ENCODE measurements at regions not wholly inside any gene's neighbourhood (a gene's known extent, or its start where the extent isn't known, plus 50 kb on each side); places are given as distances from the start of the nearest gene placed in this dataset.

DNA sequence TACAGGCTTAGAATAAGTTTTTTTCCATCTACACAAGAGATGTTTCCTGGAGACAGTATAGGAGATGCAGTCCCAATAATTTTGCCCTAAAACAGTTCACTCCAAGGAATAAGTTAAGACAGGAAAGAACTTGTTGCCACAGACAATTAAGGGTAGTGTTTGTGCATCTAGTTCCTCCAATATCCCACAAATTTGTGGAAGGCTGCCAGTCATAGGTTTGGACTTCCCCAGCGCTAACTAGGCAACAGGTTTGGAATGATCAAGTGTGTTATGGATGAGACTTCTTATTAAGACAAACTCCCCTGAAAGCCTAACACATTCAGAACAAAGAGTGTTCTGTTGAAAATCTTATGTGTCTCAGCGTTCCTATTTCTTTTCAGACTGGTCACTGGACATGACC is 611.0 kb downstream of the CCER1 start:
- TF ChIP-seq, protein P1, sequence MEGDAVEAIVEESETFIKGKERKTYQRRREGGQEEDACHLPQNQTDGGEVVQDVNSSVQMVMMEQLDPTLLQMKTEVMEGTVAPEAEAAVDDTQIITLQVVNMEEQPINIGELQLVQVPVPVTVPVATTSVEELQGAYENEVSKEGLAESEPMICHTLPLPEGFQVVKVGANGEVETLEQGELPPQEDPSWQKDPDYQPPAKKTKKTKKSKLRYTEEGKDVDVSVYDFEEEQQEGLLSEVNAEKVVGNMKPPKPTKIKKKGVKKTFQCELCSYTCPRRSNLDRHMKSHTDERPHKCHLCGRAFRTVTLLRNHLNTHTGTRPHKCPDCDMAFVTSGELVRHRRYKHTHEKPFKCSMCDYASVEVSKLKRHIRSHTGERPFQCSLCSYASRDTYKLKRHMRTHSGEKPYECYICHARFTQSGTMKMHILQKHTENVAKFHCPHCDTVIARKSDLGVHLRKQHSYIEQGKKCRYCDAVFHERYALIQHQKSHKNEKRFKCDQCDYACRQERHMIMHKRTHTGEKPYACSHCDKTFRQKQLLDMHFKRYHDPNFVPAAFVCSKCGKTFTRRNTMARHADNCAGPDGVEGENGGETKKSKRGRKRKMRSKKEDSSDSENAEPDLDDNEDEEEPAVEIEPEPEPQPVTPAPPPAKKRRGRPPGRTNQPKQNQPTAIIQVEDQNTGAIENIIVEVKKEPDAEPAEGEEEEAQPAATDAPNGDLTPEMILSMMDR (IDR thresholded peaks at IDR 0.05) = no peak
- no peak for TF ChIP-seq POLR2A (IDR thresholded peaks at IDR 0.05)
- TF ChIP-seq EP300 (IDR thresholded peaks at IDR 0.05) = no peak
- no peak for TF ChIP-seq POLR2AphosphoS5 (IDR thresholded peaks at IDR 0.05)
- Histone ChIP-seq H3K36me3 (no peaks in the 10 kb centered on the region), H3K27me3 (no peaks in the 10 kb centered on the region), H3K4me1 (no peaks in the 10 kb centered on the region), H3K9me3 (no peaks in the 10 kb centered on the region), H3K4me3 (no peak overlapping the region), H3K27ac (no peak overlapping the region)
- no peak for ATAC-seq
- 81 to 100% methylated on average over 1 to 2 of the region's 2 CpGs for WGBS, 2 donors (ENCODE audit: low coverage in 1 of 2)

DNA sequence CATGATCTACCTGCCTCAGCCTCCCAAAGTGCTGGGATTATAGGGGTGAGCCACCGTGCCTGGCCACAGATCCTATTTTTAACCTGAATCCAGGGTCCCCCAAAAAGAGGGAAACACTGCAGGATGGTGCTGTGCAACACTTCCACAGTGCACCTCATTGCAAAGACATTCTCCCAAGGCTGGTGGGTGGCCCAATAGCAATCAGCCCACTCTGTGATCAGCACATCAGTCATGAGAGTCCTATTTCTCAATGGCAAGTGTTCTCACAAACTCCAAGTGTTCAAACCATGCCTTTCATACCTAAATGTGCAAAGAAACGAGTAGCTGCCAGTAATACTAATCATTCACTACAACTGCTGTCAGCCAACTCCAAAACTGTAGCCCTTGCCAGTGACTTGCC is 612.9 kb downstream of the CCER1 start:
- Histone ChIP-seq H3K36me3 (no peaks in the 10 kb centered on the region), H3K27ac (no peak overlapping the region), H3K9me3 (no peaks in the 10 kb centered on the region), H3K4me1 (no peaks in the 10 kb centered on the region), H3K4me3 (no peak overlapping the region), H3K27me3 (no peaks in the 10 kb centered on the region)
- TF ChIP-seq EP300 (IDR thresholded peaks at IDR 0.05) (no peak), POLR2AphosphoS5 (IDR thresholded peaks at IDR 0.05) (no peak), POLR2A (IDR thresholded peaks at IDR 0.05) (no peak)
- TF ChIP-seq, protein P1 (IDR thresholded peaks at IDR 0.05) = no peak
- WGBS, 2 donors (ENCODE audit: low coverage in 1 of 2) = 100% methylated on average over 1 of the region's 2 CpGs; no CpG with 5 or more reads in 1 of the 2 donors
- no peak for ATAC-seq

DNA sequence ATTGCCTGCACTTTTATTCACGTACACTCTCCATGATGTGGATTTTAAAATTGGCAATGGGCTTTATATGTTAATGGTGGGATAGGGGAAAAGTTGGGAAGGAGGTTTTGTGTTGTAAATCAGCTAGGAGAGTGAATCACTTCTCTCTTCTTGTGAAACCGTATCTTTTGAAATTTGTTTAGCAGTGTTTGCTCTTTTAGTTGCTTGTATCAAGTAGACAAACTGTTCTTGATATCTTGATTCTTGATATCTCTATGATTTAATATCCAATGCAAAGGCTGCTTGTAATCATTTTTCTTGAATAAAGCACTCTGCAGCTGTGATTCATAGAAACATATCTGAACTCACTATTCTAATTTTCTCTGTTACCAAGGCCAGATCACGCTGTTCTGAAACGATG is 615.1 kb downstream of the CCER1 start:
- no peaks in the 10 kb centered on the region for H3K27me3 ChIP-seq
- ATAC-seq = no peak
- no peak overlapping the region for H3K4me3 ChIP-seq
- no peaks in the 10 kb centered on the region for H3K36me3 ChIP-seq
- H3K27ac ChIP-seq = no peak overlapping the region
- no peak for TF ChIP-seq EP300 (IDR thresholded peaks at IDR 0.05)
- 84 to 90% methylated on average over 4 of the region's 4 CpGs for WGBS, 2 donors (ENCODE audit: low coverage in 1 of 2)
- H3K4me1 ChIP-seq = no peaks in the 10 kb centered on the region
- H3K9me3 ChIP-seq = no peaks in the 10 kb centered on the region

DNA sequence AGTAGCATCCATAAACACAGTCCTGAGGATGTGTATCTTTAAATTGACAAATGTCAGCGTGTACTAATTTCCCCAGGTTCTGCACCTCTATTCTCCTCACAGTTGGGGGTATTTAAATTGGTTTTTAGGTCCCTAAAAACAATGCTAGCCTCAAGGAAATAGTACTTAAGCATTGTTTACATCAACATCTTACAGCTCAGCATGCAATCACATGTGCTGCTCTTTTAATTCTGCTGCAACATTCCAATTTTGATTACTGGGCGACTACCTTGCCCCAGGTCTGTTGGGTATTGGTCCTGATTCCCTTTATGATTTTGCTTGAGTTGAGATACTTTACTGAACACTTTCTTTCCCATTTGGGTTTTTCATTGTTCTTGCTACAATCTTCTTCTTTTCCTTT is 616.6 kb downstream of the CCER1 start:
- Histone ChIP-seq H3K27me3 (no peaks in the 10 kb centered on the region), H3K36me3 (no peaks in the 10 kb centered on the region), H3K9me3 (no peaks in the 10 kb centered on the region), H3K27ac (no peak overlapping the region), H3K4me3 (no peak overlapping the region), H3K4me1 (no peaks in the 10 kb centered on the region)
- TF ChIP-seq, protein P1 (IDR thresholded peaks at IDR 0.05) = no peak
- TF ChIP-seq EP300 (IDR thresholded peaks at IDR 0.05) (no peak), POLR2A (IDR thresholded peaks at IDR 0.05) (no peak), POLR2AphosphoS5 (IDR thresholded peaks at IDR 0.05) (no peak)
- whole genome bisulfite sequencing, 2 donors (ENCODE audit: low coverage in 1 of 2) = 71 to 75% methylated on average over 2 of the region's 2 CpGs
- ATAC-seq = no peak

DNA sequence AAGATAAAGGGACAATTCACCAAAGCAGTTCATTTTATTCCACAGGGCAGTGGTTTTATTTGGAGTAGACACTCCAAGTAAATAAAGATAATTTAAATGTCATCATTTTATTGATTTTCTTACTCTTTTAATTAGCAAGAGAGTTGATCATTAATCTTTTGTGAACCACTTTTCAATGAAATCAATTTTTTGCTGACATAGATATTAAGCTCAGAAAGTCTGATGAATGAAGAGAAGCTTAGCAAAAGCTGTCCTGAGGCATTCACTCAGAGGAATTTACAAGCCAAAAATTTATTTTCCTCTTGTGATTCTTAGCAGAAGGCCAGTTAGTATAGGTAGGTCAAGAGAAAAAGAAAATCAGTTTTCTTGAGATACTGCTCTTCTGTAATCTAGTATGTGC is 618.0 kb downstream of the CCER1 start:
- Histone ChIP-seq H3K4me1 (no peaks in the 10 kb centered on the region), H3K27me3 (no peaks in the 10 kb centered on the region), H3K36me3 (no peaks in the 10 kb centered on the region), H3K9me3 (no peaks in the 10 kb centered on the region), H3K4me3 (no peak overlapping the region), H3K27ac (no peak overlapping the region)
- TF ChIP-seq POLR2A (IDR thresholded peaks at IDR 0.05) = no peak
- TF ChIP-seq, protein P1 (IDR thresholded peaks at IDR 0.05) = no peak
- TF ChIP-seq EP300 (IDR thresholded peaks at IDR 0.05) = no peak
- TF ChIP-seq POLR2AphosphoS5 (IDR thresholded peaks at IDR 0.05) = no peak
- no peak for ATAC-seq

DNA sequence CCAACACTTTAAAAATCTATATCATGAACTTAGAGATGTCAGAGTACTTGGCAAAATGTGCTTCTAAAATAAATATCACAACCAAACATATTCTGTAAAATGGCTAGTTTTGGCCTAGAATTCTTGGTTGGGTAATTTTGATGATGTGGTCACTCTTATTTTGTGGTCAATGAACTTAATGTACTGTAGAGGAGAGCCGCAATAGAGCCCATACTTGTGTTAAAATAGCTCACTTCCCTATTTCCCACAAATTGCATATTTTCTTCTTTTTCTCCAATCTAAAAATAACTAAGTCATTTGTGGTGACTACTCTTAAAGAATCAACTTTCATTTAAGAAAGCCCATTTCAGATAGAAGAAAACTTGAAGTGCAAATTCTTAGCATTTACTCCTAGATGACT is 619.4 kb downstream of the CCER1 start:
- H3K9me3 ChIP-seq = no peaks in the 10 kb centered on the region

More for the DNA sequence above, 619.4 kb downstream of the CCER1 start:
- no peaks in the 10 kb centered on the region for H3K36me3 ChIP-seq
- no peaks in the 10 kb centered on the region for H3K4me1 ChIP-seq
- no peaks in the 10 kb centered on the region for H3K27me3 ChIP-seq
- no peak for ATAC-seq
- TF ChIP-seq EP300 (IDR thresholded peaks at IDR 0.05) = no peak
- TF ChIP-seq POLR2AphosphoS5 (IDR thresholded peaks at IDR 0.05) = no peak
- TF ChIP-seq, protein P1 (IDR thresholded peaks at IDR 0.05) = no peak
- TF ChIP-seq POLR2A (IDR thresholded peaks at IDR 0.05) = no peak
- no peak overlapping the region for H3K27ac ChIP-seq
- 75 to 78% methylated on average over 1 of the region's 1 CpG for WGBS, 2 donors (ENCODE audit: low coverage in 1 of 2)
- H3K4me3 ChIP-seq = no peak overlapping the region

All from gastroesophageal sphincter (tissue), 4 donors.